OCI-LY1 (cell line): ENCODE measurements at regions not wholly inside any gene's neighbourhood (a gene's known extent, or its start where the extent isn't known, plus 50 kb on each side); places are given as distances from the start of the nearest gene placed in this dataset.

ENCODE experiments used
- EZH2 ChIP-seq: fragments of 200-600 bp; sonication (generic), shearing (Covaris generic); IDR thresholded peaks from 2 replicates; pipeline ENCODE4 v1.8.0; 2017; ENCODE audit warnings: borderline replicate concordance, mixed run types, mild to moderate bottlenecking, antibody characterized with exemption, low read length, moderate library complexity, mixed read lengths
- TF ChIP-seq, protein P1 (sequence below): fragments of 200-600 bp; sonication (generic), shearing (Covaris generic); IDR thresholded peaks from 2 replicates; pipeline ENCODE4 v1.5.1; 2017; ENCODE audit warnings: mild to moderate bottlenecking, antibody characterized with exemption, low read length, moderate library complexity, mixed read lengths

GRCh38 chr3:1531981-1532380 is 439.2 kb downstream of the CNTN6 start:
- TF ChIP-seq, protein P1, sequence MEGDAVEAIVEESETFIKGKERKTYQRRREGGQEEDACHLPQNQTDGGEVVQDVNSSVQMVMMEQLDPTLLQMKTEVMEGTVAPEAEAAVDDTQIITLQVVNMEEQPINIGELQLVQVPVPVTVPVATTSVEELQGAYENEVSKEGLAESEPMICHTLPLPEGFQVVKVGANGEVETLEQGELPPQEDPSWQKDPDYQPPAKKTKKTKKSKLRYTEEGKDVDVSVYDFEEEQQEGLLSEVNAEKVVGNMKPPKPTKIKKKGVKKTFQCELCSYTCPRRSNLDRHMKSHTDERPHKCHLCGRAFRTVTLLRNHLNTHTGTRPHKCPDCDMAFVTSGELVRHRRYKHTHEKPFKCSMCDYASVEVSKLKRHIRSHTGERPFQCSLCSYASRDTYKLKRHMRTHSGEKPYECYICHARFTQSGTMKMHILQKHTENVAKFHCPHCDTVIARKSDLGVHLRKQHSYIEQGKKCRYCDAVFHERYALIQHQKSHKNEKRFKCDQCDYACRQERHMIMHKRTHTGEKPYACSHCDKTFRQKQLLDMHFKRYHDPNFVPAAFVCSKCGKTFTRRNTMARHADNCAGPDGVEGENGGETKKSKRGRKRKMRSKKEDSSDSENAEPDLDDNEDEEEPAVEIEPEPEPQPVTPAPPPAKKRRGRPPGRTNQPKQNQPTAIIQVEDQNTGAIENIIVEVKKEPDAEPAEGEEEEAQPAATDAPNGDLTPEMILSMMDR, result no peak
- TF ChIP-seq EZH2, result no peak
